ENCODE measurements at regions not wholly inside any gene's neighbourhood (a gene's known extent, or its start where the extent isn't known, plus 50 kb on each side); places are given as distances from the start of the nearest gene placed in this dataset.

DNA sequence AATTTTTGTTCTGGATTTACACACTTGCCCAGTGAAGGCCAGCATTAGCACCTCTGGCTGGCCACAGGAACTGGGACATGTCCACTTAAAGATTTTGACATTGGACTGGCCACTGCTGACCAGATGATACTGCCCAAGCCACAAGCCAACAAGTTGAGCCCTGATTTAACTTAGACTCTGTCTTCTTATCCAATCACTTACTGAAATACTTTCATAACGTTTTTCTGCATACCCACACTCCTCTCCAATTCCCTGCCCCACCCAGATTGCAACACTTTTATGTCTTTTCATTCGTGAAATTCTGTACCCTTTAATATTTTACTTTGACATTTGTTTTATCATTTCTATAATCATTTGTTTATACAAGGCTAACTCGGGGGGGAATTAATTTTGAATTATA is 170.3 kb upstream of the TAB2 start:
- H3F3A ChIP-seq (ENCODE audit: low read depth) = no peaks in the 10 kb centered on the region
- H3K27me3 ChIP-seq = no peaks in the 10 kb centered on the region
- no peak overlapping the region for H3K4me3 ChIP-seq
- Mint-ChIP-seq H3K27ac (no peak overlapping the region), H3K36me3 (no peaks in the 10 kb centered on the region), H3K4me1 (no peaks in the 10 kb centered on the region), H3K4me3 (no peak overlapping the region), H3K9me3 (peaks cover 3% of the 10 kb centered on the region), H3K27me3 (ENCODE audit: insufficient read depth, low read depth) (no peaks in the 10 kb centered on the region)
- no peaks in the 10 kb centered on the region for H3K4me1 ChIP-seq
- no peak overlapping the region for H2AFZ ChIP-seq (replicated peaks)
- TF ChIP-seq EZH2phosphoT487 (IDR thresholded peaks at IDR 0.05) (no peak), EZH2 (IDR thresholded peaks at IDR 0.05) (no peak)
- TF ChIP-seq, protein P1, sequence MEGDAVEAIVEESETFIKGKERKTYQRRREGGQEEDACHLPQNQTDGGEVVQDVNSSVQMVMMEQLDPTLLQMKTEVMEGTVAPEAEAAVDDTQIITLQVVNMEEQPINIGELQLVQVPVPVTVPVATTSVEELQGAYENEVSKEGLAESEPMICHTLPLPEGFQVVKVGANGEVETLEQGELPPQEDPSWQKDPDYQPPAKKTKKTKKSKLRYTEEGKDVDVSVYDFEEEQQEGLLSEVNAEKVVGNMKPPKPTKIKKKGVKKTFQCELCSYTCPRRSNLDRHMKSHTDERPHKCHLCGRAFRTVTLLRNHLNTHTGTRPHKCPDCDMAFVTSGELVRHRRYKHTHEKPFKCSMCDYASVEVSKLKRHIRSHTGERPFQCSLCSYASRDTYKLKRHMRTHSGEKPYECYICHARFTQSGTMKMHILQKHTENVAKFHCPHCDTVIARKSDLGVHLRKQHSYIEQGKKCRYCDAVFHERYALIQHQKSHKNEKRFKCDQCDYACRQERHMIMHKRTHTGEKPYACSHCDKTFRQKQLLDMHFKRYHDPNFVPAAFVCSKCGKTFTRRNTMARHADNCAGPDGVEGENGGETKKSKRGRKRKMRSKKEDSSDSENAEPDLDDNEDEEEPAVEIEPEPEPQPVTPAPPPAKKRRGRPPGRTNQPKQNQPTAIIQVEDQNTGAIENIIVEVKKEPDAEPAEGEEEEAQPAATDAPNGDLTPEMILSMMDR (IDR thresholded peaks at IDR 0.05) = no peak
- H3K9me3 ChIP-seq (ENCODE audit: low read depth) = no peaks in the 10 kb centered on the region
- H3K36me3 ChIP-seq = peaks cover 5% of the 10 kb centered on the region
- H3K27ac ChIP-seq = no peak overlapping the region
- H3K4me2 ChIP-seq = no peak overlapping the region
- H4K20me1 ChIP-seq (ENCODE audit: low read depth) = no peaks in the 10 kb centered on the region
- DNase-seq (ENCODE audit: low spot score) = no peak
- no peaks in the 10 kb centered on the region for H3K79me2 ChIP-seq (ENCODE audit: low read depth)
- H3K9ac ChIP-seq = no peak overlapping the region

DNA sequence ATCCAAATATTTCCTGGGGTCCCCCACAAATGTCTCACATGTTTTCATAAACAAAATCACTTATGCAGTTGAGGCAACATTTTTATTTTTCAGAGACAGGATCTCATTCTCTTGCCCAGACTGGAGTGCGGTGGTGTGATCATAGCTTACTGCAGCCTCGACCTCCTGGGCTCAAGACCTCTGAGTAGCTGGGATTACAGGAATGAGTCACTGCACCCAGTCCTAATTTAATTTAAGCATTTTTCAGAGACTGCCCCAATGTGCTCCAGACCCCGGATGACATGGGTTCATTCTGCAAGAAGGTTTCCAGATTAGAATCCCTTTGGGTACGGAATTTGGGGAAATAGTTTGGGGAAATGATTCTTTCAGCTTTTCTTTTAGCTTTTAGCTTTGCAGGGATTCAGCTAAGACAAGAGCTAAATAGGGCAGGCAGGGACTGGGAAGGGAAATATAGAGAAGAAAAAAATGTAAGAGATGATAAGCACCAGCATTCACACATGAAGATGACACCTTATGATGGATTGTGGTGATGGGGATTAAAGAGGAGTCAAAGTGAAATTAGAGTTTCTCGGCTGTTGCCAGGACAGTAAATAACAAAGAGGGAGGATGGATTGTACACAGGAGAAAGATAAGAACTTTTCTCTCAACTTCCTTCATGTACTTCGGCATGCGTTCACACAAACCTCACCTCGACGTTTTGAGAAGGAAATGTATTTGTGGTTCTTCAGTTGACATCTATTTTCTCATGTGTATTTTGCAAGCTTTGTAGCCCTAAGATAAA is 169.4 kb upstream of the TAB2 start:
- Histone ChIP-seq H4K20me1 (ENCODE audit: low read depth) (no peaks in the 10 kb centered on the region), H3K27me3 (no peaks in the 10 kb centered on the region), H2AFZ (replicated peaks) (peak overlapping the region; percentile 42), H3K9me3 (ENCODE audit: low read depth) (no peaks in the 10 kb centered on the region), H3F3A (ENCODE audit: low read depth) (no peaks in the 10 kb centered on the region), H3K4me2 (no peak overlapping the region), H3K27ac (no peak overlapping the region), H3K4me1 (no peaks in the 10 kb centered on the region), H3K4me3 (no peak overlapping the region), H3K9ac (no peak overlapping the region), H3K79me2 (ENCODE audit: low read depth) (no peaks in the 10 kb centered on the region), H3K36me3 (no peaks in the 10 kb centered on the region)
- H3K4me1 Mint-ChIP-seq = peaks cover 1% of the 10 kb centered on the region
- no peak for TF ChIP-seq EZH2phosphoT487 (IDR thresholded peaks at IDR 0.05)
- TF ChIP-seq EZH2 (IDR thresholded peaks at IDR 0.05) = no peak
- TF ChIP-seq, protein P1 (IDR thresholded peaks at IDR 0.05) = no peak
- H3K36me3 Mint-ChIP-seq = no peaks in the 10 kb centered on the region
- H3K27ac Mint-ChIP-seq = no peak overlapping the region
- DNase-seq (ENCODE audit: low spot score) = no peak
- H3K27me3 Mint-ChIP-seq (ENCODE audit: insufficient read depth, low read depth) = no peaks in the 10 kb centered on the region
- H3K4me3 Mint-ChIP-seq = no peak overlapping the region
- peaks cover 3% of the 10 kb centered on the region for H3K9me3 Mint-ChIP-seq

DNA sequence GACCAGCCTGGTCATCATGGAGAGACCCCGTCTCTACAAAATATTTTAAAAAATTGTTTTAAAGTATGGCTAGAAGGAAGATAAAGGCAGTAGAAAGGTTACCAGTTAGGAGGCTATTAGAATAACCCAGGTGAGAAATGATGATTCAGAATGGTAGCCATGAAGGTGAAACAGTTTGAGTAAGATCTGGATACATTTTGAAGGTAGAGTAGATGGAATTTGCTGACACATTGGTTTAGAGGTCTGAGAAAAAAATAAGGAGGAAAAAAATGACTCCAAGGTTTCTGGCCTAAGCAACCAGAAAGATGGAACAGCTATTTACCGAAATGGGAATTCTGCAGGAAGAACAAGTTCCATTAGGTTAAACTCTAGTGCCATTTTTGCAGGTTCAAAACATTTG is 167.9 kb upstream of the TAB2 start:
- peaks cover 1% of the 10 kb centered on the region for H3K27me3 Mint-ChIP-seq (ENCODE audit: insufficient read depth, low read depth)
- Histone ChIP-seq H3K36me3 (no peaks in the 10 kb centered on the region), H3K4me3 (no peak overlapping the region), H3K4me1 (no peaks in the 10 kb centered on the region), H3K9ac (no peak overlapping the region), H3K79me2 (ENCODE audit: low read depth) (no peaks in the 10 kb centered on the region), H3K27ac (no peak overlapping the region), H3F3A (ENCODE audit: low read depth) (no peaks in the 10 kb centered on the region), H3K4me2 (no peak overlapping the region), H3K27me3 (no peaks in the 10 kb centered on the region), H4K20me1 (ENCODE audit: low read depth) (no peaks in the 10 kb centered on the region), H2AFZ (replicated peaks) (no peak overlapping the region), H3K9me3 (ENCODE audit: low read depth) (no peaks in the 10 kb centered on the region)
- peaks cover 4% of the 10 kb centered on the region for H3K4me1 Mint-ChIP-seq
- no peak for DNase-seq (ENCODE audit: low spot score)
- no peak overlapping the region for H3K27ac Mint-ChIP-seq
- no peak overlapping the region for H3K4me3 Mint-ChIP-seq
- peaks cover 5% of the 10 kb centered on the region for H3K9me3 Mint-ChIP-seq
- TF ChIP-seq EZH2 (IDR thresholded peaks at IDR 0.05) = no peak
- H3K36me3 Mint-ChIP-seq = no peaks in the 10 kb centered on the region

DNA sequence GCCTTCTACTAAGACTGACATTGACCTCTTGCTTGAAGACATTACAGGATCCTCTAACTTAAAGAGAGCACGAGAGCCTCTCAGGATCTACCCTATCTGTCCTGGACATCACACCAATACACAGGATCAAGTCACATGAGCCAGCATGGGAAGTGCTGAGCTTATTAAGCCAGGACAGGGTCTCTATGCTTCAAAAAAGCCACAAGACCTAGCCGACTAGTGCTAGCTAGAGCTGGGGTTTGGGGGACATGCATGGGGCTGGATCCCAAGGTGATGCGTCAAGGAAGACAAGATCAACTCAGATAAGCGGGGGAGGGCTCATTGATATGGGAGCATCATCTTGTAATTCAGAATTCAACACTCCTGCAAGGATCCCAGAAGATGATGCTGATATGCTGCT is 167.2 kb upstream of the TAB2 start:
- H3K27me3 ChIP-seq = no peaks in the 10 kb centered on the region
- no peak overlapping the region for H3K27ac ChIP-seq
- no peaks in the 10 kb centered on the region for H3K36me3 ChIP-seq
- no peak overlapping the region for H3K4me3 ChIP-seq
- Mint-ChIP-seq H3K36me3 (no peaks in the 10 kb centered on the region), H3K4me1 (peaks cover 4% of the 10 kb centered on the region), H3K27me3 (ENCODE audit: insufficient read depth, low read depth) (peaks cover 2% of the 10 kb centered on the region), H3K27ac (no peak overlapping the region), H3K4me3 (no peak overlapping the region), H3K9me3 (peaks cover 5% of the 10 kb centered on the region)
- no peaks in the 10 kb centered on the region for H3K79me2 ChIP-seq (ENCODE audit: low read depth)
- H3K4me1 ChIP-seq = no peaks in the 10 kb centered on the region
- TF ChIP-seq EZH2phosphoT487 (IDR thresholded peaks at IDR 0.05) (no peak), EZH2 (IDR thresholded peaks at IDR 0.05) (no peak)
- TF ChIP-seq, protein P1 (IDR thresholded peaks at IDR 0.05) = no peak
- no peak overlapping the region for H3K4me2 ChIP-seq
- no peaks in the 10 kb centered on the region for H3K9me3 ChIP-seq (ENCODE audit: low read depth)
- H3K9ac ChIP-seq = no peak overlapping the region
- no peaks in the 10 kb centered on the region for H4K20me1 ChIP-seq (ENCODE audit: low read depth)
- H3F3A ChIP-seq (ENCODE audit: low read depth) = no peaks in the 10 kb centered on the region
- no peak for DNase-seq (ENCODE audit: low spot score)
- no peak overlapping the region for H2AFZ ChIP-seq (replicated peaks)
